HG03558 (cell line): ENCODE measurements at regions not wholly inside any gene's neighbourhood (a gene's known extent, or its start where the extent isn't known, plus 50 kb on each side); places are given as distances from the start of the nearest gene placed in this dataset.

ENCODE experiments used
- ATAC-seq: cut with Tn5 transposase; IDR thresholded peaks from one replicate; pipeline ENCODE4 v1.9.1; 2021; ENCODE audit warnings: moderate number of reproducible peaks; ENCODE audit not compliant: unreplicated experiment; ENCODE audit errors: extremely low read depth

DNA sequence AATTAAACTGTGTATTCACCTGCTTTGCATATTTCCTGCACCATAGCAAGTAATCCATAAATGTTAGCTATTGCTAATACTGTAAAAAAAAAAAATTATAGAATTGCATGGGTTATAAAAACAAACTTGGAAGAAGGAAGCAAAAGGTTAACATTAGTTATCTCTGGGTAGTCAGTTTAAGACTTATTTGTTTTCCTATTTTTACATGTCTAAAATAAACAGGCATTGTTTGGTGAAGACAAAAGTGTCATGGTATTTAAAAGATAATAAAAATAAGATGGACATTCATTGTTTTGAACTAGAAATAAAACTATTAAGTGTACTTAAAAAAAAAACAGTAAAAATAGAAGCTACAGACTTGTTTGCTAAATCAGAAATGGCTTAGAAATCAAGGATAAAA, 313.8 kb downstream of the SOX9 start:
- no peak for ATAC-seq

DNA sequence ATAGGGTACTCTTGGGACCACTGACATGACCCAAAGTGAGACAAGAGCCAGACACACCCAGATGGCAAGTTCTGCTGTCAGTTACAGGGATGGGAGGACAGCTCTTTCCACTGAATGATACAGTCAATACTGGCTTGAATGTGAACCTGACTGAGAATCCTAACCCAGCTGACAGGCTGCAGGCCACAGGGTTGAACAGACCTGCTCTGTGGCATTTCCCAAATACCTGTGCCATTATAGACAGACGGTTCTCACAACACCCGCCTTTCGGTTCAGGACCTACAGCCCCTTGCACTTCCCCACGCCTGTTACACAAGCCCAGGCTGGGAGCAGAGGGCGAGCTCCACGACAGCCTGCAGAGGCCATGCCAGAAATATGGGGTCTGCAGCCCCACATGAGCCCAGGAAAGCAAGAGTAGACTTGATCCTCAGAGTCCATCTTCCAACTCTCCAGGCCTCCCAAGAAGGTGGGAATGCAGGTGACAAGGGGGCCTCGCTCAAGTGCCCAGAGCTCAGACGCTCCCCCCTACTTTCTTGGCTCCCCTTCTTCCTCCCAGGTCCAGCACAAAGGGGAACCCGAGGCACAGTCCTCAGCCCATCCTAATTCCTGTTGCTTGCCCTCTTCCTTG, 314.3 kb downstream of the SOX9 start:
- ATAC-seq: no peak

DNA sequence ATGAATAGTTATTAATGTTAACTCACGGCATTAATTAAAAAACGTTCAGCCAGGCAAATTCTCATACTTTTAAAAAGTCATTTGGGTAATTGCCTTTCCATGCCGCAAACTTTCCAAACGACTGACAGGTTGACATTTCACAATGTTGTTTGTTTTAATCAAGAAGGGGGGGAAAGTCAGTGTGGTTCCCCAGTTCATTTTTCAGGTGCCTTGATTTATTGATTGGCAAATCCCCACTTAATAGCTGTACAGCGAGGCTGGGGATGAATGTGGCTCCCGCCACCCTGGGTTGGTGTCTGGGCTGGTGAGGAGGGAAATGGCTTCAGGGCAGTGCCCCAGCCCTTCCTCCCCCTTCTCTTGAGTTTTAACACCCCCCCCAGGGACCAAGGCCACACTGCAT, 318.0 kb downstream of the SOX9 start:
- no peak for ATAC-seq

DNA sequence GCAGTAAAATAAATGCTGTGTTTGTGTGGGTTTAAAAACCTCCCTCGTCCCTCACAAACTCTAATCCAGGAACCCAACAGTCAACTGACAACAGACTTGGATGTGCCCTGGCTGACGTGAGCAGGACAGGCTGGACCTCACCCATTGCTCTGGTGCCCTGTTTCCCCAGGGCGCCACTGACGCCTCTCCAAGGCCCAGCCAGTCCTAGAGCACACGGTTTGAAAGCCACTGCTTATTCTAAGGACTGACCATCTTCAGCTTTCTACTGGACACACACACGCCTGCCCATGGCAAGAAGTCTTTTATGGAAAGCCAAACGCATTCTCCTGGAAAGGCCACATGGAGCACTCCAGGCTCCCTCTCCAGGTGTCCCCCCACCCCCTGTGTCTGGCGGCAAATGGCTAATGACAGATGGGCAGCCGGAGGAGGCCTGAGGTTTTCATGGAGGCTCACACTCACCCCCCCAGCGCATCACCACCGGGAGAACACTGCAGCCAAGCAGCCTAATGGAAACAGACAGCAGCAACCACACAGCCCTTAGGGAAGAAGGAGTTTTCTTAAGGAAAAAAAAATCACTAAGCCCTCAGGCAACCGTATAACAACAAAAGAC, 319.2 kb downstream of the SOX9 start:
- ATAC-seq: no peak

DNA sequence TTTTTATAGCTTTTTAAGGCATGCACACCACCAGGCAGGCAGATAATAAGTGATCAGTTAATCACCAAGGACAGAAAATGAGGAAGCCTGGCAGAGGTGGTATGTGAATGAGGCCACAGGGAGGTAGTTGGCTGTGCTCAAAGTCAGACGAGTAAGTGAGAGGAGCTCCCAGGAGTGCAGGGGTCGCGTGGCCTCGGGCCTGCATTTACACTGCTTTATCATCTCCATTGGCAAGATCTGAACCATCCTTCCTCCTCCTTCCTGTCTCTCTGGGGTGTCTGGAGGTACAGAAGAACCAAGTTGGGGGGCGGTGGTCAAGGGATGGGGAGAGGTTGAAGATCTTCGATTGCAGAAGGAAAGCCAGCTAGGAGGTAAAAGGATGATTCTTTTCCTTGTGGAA, 320.1 kb downstream of the SOX9 start:
- ATAC-seq: no peak

DNA sequence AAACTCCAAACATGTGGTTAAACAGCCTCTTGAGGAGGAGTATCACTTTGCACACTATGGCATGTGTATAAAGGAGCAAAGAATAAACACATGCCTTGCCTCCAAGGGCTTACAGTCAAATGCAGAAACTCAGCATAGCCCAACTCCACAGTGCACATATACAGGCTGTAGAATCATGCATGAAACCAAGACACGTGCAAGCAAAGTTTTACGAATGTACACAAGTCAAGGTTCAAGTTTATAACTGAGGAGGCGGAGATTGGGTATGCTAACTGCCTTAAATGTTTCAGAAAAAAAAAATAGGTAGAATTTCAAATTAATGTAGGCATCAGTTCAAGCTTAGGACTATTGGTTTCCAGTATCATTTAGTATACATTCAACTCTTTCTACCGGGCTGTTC, 321.1 kb downstream of the SOX9 start:
- no peak for ATAC-seq

DNA sequence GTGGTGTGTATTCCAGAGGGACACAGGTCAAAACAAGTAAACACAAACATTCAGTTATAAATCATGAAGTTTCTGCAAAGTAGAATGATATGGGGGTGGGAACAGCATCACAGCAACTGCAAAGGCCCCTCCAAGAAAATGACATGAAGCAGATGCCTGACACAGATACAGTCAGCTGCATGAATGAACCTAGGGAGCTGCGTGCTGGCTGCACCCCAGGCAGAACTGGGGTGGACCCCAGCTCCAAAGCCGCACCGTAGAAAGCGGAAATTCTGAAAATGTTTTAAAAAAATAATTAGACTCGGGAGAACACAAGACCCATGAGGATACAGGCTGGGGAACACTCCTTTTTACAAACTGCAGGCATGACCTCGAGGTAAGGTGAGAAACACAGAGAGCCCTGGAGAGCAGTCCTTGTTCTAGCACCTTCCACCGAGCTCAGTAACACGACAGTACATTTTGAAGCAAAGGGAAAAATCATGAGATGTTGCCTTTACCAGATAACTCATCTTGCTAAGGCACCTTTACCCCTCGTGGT, 323.8 kb downstream of the SOX9 start:
- ATAC-seq: no peak

DNA sequence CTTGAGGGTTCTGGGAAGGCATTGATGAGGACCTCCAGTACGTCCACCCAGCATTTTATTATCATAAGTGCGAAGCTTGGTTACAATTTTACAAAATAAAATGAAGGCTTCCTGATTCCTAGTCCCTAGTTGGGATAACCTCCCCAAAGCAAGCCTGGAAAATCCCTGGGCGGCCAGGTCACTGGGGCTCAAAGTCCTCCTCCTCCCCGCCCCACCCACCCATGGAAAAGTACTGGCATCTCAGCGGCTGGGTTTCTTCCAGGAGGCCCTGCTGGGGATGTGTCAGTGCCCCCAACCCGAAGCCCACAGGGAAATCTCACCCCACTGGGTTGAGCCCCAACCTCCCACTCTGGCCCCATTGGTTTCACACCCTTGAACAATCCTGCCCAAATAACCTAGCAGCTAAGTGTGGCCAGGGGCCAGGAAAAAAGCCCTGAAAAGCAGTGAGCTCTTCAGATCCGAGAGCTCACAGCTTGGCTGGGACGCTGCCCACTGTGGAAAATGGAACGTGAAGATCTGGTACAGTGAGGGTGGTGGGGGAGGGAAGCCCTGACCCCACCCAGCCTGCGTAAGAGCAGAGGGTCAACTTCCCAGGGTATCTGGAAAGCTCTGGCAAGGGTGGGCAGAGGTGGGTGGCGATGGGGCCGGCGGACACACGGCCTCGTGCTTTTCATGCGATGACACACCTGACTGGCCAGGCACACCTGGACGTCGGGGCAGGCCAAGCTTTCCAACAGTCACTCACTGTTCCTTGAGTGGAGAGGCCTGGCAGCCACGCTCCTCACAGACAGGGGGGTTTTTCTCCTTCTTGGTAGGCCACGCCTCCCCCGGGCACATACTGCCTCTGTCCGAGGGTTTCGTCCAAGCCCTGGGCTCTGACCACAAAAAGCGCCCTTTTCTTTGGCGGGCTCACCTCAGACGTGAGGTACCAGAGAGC, 324.5 kb downstream of the SOX9 start:
- ATAC-seq: no peak

DNA sequence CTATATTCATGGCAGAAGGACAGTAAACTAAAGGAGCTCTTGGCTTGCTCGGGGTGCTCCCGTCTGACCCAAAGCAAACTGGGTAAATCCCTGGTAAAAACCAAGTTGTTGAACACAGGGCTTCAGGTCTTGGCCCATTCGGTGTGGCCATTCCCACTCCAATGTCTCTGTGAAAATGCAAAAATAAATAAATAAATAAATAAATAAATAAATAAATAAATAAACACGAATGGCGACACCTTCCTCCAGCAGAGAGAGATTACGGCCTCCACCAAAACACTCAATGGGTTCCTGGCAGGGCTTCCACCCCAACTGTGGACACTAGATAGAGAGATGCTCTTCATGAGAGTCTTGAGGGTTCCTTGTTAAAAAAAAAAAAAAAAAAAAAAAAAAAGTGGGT, 325.3 kb downstream of the SOX9 start:
- ATAC-seq: no peak

DNA sequence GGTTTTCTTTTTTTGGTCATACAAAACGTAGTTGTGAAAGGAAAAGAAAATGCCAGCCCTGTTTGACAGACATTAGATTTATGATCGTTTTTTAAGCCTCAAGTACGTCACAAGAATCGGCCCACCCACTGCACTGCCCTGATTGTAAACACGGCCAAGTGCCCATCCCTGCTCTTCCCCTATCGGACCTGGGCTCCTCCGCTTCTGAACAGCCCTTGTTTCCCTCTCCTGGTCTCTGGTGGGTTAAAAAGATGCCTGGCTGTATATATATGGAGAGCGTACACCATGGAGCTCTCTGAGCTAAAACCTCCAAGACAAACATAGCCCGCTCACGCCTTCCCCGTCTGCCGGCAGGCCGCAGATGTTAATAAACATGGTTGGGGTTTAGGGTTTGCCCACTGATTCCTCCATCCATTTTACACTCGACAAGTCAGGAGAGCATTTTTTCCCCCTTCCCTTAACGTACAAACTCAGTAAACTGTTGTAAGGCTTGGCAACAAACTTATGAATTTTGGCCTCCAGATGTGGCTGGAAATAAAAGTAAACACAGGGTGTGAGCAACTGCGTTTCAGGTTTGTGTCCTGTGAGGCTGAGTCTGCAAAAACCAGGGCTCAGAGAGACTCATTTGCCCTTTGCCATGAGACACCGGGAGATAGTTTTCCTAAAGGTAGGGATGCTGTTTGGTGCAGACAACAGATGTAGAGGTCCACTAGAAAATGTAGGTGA, 325.9 kb downstream of the SOX9 start:
- no peak for ATAC-seq

DNA sequence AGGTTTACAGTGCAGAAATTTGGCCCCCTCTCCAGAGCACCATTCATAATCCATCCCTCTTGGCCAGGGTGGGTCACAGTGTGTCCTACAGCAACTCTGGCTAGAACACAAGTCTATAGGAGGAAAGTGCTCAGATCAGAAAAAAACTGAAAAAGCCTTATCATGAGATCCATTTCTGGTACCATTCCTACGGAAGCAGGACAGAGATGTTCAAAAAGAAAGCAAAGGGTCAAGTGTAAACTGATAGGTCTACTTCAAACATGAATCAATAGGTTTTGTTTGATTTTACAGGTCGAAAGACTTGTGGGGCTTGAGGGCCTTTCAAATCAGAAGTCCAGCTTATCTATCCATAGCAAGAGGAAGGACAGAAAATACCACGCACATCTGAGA, 326.4 kb downstream of the SOX9 start:
- no peak for ATAC-seq

DNA sequence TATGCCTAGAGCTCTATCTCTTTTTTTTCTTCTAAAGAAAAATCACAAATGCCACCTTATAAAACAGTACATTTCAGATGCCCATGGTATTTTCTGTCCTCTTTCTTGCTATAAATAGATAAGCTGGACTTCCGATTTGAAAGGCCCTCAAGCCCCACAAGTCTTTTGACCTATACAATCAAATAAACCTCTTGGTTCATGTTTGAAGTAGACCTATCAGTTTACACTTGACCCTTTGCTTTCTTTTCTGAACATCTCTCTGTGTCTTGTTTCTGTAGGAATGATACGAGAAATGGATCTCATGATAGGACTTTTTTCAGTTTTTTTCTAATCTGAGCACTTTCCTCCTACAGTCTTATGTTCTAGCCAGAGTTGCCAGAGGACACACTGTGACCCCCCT, 327.2 kb downstream of the SOX9 start:
- ATAC-seq: no peak

DNA sequence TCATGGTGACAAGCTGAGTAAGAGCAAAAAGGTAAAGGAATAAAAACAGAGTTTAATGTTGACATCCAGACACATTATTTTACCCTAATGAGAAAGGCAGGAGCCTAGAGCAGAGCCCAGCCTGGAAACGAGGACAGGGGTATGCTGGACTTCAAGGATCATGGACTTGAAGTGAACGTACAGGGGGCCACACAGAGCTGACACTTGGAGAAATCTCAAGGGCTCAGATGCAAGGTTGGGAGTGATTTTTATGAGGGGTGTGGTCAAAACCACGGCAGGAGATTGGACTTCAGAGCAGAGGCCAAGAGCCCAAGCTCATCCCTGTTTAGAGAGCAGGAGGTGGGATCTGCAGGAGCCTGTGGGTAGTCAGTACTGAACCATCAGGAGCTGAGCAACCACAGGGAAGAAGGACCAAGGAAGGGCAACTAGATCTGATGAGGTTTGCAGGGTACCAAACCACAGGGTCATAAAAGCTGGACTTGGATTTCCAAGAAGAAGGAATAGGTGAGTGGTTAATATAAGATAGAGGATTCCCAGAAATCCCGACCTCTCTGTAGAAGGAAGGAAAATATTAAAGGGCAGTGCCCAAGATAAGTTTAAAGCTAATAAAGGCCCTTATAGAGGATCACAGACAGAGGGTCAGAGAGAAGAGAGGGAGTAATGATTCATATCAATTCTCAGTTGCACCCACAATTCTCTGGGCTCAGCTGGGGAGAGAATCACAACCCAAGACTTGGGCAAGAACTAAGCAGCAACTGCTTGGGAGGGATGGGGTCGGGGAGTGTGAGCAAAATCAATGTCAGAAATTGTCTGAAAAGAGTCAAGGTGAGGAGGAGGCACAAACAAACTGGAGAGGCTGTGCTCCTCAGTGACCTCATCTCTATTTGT, 331.7 kb downstream of the SOX9 start:
- no peak for ATAC-seq

DNA sequence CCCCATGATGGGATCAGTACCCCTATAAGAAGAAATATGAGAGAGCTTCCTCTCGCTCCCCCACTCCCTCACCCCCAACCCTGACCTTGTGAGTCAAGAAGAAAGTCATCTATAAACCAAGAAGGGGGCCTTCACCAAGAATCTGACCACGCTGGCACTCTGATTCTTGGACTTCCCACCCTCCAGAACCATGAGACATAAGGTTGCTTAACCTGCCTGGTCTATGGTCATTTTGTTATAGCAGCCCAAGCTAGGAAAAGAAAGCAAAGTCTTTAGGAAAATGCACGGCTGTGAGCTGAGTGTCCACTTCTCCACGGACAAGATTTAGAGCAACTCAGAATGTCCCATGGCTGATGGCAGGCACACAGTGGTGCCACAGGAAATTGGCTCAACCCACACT, 333.5 kb downstream of the SOX9 start:
- no peak for ATAC-seq

DNA sequence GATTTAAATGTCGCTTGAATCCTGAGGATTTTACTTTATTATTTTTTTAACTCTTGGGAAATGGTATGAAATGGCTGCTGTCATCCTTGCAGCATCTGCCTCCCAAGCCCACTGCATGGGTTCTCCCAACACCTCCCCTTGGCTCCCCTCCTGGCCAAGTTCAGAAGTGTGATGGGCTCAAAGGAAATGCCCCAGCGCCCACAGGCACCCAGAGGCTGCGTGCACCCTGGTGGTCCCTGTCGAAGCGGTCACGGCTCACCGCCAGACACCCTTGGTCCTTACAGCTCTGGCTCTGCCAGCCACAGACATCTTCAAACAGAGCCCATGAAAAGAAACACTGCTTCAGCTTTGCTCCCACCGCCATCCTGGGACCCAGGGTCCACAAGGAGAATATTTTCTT, 334.7 kb downstream of the SOX9 start:
- ATAC-seq: no peak

DNA sequence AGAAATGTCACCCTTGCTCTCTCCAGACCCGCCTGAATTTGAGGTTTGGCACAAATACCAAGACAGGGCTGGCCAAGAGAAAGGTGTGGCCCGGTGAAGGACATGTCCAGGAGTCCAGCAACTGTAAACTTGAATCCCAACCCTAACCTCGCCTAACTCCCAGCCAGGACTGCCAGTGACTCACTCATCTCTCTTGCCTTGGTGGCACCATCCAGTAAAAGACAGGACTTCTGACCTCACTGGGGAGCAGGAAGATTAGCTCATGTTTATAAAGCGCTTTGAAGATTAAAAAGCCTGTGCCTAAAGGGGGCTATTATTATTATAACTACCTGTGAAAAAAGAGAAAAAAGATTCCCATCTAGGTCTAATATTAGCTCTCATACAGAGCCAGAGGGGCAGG, 335.3 kb downstream of the SOX9 start:
- no peak for ATAC-seq

DNA sequence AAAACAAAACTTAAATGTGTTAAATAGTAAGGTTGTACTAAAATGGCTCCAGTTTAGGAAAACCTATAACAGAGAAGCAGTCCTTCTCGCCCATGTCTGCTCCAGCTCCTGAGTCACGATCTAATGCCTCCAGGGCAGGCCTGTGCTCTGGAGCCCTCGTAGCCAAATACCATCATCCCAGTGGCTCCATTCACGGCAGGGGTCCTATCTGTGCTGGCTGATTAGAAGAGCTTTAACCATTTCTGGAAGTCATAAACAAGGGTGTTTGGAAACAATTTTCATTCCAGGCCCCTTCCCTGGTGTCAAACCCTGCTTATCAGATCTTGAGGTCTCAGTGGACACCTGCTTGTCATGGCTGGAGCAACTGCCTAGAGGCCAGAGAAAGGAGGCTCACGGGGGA, 336.9 kb downstream of the SOX9 start:
- no peak for ATAC-seq

DNA sequence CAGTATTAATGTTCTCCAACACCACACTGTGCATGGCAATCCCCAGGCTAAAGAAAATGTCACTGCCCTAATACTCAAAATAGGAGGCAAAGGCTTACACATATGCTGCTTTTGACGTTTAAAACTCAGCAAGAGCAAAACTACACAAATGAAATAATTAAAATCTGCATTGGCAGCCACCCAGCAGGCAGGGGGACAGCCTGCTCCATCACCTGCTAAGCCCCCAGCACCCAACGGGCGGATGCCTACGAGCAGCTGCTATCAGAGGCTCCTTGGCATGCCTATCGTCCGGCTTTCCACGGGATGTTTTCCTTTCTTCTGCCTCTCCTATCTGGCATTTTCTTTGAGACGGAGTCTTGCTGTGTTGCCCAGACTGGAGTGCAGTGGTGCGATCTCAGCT, 337.5 kb downstream of the SOX9 start:
- no peak for ATAC-seq

DNA sequence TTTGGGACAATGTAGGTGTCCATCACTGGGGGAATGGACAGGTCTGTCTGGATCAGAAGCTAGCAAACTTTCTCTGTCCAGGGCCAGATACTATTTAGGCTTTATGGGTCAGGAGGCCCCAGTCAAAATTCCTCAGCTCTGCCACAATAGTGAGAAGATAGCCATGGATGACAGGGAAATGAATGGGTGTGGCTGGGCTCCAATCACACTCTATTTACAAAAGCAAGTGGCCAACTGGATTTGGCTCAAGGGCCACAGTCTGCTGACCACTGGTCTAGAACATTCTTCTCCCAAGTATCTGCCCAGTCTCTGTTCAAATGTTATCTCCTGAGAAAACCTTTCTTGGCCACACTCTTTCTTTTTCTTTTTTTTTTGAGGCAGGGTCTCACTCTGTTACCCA, 339.9 kb downstream of the SOX9 start:
- no peak for ATAC-seq

DNA sequence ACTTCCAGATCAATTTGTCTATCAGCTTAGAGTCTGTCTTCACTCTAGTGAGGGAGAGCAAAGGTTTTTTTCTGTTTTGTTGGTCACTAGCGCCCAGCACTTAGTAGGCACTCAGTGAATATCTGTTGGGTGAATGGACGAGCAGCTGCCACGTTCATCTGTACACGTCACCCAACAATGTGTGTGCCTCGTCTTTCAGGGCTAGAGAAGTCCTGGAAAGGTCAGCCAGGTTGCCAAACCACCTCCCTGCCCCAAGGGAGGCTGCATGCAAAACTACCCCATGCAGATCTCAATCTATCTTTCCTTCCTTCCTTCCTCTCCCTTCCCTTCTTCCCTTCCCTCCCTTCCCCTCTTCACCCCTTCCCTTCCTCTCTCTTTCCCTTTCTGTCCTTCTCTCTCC, 340.9 kb downstream of the SOX9 start:
- no peak for ATAC-seq
